Myocyte (in vitro differentiated cells): ENCODE measurements at regions not wholly inside any gene's neighbourhood (a gene's known extent, or its start where the extent isn't known, plus 50 kb on each side); places are given as distances from the start of the nearest gene placed in this dataset.
"Not testable (repeated sequence)": the region's sequence is repeated elsewhere in the genome, so short reads cannot be mapped to it uniquely, and the experiment has no call there.

Source experiments
- DNase-seq: peaks from one replicate; pipeline ENCODE4 v3.0.0-alpha.2; 2012; ENCODE audit warnings: low read depth

DNA sequence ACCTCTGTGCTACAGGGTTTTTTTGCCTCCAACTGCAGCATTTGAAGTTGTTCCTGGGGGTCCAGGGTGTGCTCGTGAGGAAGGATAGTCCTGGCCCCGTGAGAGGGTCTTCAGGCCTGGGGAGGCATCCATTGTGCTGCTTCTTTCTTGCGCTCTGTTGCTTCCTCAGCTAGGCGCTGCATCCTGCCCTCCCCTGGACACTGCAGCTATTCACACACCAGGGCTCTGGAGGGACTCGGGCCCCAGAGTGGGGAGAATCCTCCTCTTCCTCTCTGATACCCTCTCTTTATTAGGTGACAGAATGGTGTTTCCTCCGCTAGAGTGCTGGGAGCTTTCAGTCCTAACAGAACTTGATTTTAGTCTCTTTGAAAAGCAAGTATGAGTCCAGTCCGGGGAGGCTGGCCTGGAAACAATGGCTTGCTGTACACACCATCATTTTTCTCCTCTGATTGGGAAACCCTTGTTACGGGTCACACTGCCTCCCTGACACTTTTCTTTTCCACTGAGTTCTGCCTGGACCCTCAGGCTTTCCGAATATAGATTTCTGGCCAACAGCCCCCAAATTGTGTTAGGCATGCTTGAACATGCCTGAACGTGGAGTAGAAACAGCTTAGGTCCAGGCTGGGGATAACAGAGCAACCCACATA lies 81.4 kb upstream of the ELAC2 start:
- DNase-seq, result no peak

DNA sequence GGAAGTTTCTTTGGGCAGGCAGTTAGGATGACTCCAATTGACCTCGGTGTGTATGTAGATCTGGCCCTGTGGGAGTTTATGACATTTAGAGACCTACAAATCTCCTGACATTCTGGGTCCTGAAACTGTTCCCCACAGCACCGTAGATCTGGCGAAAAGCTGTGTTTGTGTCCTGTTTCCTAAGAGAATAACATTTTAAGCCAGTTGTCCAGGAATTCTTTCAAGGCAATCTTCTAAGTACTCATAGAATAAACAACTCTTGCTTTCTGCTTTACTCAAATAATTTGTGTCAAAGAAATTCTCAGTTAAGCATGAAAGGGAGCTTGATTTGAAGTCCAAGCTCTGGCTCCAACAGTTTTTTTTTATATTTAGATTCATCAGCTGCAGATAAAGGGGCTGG lies 78.5 kb upstream of the ELAC2 start:
- no peak for DNase-seq

DNA sequence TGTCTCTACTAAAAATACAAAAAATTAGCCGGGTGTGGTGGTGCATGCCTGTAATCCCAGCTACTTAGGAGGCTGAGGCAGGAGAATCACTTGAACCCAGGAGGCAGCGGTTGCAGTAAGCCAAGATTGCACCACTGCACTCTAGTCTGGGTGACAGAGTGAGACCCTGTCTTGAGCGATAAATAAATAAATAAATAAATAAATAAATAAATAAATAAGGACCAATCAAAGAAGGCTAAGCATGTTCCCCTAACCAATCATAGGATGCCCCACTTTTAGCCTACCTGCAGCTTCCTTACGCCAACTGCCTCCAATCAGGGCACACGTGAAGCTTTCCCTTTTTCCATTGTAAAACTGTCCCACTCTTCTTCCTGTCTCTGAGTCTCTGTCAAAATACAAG lies 74.2 kb upstream of the ELAC2 start:
- DNase-seq, result not testable (repeated sequence)

DNA sequence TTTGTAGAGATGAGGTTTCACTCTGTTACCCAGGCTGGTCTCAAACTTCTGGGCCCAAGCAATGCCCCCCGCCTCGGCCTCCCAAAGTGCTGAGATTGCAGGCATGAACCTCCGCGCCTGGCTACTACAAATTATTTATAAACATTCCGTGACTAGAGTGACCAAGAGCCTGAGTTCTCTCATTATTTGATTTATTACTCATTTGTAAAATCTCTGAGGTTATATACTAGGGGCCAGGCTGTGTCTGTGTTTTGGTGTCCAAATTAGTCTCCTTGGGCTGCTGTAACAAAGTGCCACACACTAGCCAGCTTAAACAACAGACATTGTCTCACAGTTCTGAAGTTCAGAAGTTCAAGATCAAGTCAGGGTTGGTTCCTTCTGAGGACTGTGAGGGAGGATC lies 70.8 kb upstream of the ELAC2 start:
- no peak for DNase-seq

DNA sequence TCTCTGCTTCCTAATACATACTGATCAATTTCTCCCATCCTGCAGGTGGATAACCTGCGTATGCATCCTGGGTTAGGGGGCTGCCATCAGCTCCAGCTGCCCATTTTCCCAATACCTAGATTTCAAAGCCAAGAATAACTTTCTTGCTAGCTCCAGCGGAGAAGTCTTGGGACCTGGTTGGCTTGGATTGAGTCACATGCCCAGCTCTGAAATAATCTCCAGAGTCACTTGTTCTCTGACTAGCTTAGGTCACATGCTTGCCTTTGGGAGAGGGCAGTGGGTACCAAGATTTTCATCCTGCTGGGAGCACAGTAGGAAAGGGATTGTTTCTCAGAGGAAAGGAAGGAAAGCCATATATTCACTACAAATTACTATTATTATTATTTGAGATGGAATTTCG lies 70.0 kb upstream of the ELAC2 start:
- no peak for DNase-seq

DNA sequence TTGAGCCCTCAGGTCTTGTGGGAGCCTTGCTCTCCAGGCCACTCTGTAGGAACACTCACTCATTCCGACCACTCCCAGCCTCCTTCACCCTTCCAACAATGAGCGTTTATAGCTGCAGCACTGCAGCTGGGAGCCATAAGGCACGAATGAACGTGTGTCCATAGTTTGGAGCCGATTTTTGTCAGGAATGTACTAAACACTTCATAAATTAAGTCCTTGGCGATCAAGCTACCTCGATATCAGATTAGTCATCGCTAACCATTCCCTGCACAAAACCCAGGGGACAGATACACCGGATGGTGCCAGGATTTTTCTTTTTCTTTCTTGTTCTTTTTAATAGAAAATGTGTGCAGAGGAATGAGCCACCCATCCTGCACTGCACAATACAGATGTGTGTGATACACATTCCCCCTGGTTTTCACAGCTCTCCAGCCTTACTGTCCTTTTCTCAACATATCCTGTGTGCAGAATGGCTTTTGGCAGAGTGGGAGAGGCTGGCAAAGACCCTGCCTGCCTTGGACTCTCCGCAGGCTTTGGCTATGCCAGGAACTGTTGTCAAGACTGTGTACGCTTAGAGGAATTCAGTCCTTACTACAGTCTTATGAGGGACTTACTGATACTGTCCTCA lies 68.4 kb upstream of the ELAC2 start:
- no peak for DNase-seq

DNA sequence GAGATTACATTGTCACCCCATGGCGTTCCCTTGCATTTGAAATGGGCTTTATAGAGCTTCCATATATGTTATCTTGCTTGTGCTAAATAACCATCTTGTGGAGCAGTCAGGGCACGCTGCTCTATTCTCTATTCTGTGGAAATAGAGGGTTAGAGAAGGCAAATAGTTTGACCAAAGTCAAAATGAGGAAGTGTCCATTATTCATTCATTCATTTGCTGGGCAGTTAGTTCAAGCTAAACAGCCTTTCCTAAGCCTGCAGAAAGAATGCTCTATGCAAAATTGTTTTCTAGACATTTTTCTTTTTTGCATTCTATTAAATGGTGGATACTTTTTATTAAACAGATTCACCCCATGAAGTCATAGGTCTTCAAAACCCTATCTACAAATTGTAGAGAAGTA lies 67.8 kb upstream of the ELAC2 start:
- DNase-seq, result no peak

DNA sequence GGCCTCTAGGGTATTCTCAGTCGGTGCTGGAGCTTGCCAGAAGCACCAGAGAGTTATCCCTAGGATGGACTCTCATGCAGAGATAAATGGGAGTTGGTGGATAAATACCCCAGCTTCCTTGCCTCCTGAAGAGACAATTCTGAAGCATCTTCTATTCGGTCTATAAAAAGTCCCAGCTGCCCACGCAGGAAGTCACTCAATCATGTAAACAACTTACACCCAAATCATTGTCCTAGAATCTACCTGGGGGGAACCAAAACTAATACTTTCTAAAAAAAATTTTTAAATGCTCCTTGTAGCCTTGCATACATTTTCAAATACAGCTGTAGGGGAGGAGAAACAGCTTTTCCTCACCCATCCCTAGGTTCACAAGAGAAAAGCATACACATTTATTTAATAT lies 66.6 kb upstream of the ELAC2 start:
- no peak for DNase-seq

DNA sequence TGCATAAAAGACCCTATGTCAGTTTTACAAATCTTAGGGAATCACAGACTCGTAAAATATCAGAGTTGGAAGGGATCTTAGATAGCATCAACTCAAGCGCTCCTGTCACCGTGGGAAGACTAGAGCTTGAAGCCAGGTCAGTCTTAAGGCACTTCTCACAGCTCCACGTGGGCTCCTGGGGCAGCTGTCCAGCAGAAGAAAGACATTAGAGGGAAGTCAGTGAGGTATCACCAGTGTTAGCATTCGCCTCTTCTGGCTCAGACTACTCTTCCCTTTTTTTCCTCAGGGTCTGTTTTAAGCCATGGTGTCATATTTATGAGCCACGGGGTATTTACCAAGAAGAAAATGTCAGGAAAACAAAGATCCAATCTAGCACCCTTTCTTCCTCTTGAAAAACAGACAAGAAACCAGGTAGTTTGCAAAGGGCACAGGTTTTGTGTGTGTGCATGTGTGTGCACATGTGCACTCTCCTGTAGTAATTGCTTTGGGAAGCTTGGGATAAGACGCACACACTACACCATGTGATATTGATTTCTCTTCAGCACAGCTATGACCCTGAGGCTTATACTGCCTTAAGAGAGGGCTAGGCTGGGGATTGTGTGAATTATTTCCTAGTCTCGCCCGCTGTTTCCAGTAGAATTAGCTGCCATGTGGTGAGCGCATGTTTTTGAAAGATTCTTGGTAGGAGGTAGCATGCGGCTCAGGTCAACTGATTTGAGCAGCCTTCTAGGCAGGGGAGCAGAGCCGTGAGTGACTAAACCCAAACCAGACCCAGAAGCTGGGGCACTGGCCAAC lies 61.0 kb upstream of the ELAC2 start:
- no peak for DNase-seq

DNA sequence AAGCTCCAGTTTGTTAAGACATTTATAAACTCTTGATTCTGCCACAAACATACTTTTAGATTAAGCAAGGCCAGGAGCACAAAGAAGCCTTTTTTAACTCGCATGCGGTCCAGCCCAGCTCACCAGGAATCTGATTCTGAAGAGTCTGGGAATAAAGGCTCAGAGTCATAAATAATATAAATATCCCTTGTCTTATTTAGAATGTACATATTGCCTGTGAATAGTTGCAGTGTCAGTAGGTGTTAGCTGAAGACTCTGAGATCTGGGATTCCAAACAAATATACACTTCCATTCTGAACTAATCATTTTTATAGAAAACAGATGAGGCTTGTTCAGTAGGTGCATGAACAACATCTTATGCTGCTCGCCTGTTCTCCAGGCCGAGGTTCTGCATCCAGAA lies 59.1 kb upstream of the ELAC2 start:
- DNase-seq, result no peak

DNA sequence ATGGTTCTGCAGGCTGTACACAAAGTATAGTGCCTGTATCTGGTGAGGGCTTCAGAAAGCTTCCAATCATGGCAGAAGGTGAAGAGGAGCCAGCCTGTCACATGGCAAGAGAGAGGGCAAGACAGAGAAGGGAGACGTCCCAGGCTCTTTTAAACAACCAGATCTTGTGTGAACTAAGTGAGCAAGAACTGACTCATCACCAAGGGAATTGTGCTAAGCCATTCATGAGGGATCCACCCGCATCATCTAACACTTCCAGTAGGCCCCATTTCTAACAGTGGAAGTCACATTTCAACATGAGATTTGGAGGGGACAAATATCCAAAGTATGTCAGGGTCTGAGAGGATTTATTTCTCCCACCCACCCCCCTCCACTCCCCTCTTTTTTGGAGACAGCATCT lies 56.2 kb upstream of the ELAC2 start:
- DNase-seq, result peak; percentile 28

DNA sequence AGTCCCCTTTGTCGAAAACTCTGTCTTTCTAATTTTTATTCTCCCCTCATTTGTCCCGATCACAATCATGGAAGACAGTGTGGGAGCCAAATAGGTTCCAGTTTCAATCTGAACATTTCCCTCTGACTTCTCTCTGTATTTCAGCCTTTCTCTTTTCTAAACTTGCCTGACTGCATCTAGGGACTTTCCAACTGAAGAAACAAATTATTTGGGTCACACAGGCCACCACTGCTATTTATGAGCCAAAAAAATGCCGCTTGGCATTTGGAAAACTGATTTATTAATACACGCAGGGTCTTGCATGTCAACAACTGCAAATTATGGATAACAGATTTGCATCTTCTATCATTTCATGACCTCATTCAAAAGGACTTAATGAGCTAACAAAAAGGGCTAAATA lies 55.2 kb upstream of the ELAC2 start:
- DNase-seq, result no peak

DNA sequence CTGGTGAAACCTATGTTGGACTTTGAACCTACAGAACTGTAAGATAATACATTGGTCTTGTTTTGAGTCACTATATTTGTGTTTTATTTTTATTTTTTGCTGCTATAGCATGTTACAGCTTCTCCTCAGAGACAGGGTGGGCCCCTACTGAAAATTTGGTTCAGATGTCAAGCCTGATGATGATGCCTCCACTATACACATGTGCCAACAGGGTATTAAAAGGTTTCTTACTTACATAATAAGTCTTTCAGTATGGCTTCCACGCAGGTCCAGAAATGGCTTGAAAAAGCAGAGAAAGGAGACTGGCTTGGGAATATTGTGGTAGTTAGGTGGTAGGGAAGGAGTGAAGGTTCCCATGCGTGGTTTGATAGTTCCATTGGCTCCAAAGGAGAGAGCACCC lies 52.9 kb upstream of the ELAC2 start:
- no peak for DNase-seq

DNA sequence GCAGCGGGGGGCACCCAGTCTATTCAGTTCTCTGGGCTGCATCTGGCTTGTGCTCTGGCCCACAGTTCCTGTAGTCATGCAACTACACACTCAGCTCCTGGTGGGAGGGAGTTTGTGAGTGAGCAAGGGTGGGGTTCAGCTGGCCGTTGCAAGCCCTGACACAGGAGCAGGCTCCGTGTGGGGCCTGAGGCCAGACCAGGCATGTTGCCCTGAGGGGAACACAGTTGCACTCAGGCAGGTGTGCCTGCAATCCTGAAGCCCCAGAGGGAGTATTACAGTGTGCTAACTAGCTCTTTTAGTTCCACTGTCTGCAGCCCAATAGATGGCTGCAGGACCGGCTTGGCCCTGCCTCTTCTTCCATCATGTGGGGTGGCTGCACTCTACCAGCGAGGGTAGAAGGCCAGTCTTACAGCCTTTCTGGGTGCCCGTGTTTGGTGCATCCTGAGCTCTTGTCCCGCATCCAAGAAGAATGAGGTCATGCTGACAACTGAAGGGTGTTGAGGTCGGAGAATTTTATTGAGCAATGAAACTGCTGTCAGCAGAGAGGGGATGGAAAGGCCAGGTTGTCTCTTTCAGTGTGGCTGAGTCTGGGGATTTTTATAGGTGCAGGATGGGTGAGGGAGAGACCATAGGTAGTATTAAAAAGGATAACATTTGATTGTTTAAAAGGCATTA lies 49.9 kb upstream of the ELAC2 start:
- no peak for DNase-seq
